Prostate gland (tissue), 2 donors: ENCODE measurements at regions not wholly inside any gene's neighbourhood (a gene's known extent, or its start where the extent isn't known, plus 50 kb on each side); places are given as distances from the start of the nearest gene placed in this dataset.

Experiments used
- DNase-seq: peaks from one replicate; pipeline ENCODE4 v3.0.0-alpha.2; 2019; ENCODE audit warnings: low spot score
- H3K27ac ChIP-seq, 2 donors: fragments of 200-600 bp; sonication (generic); 2 replicates each; pipeline ENCODE4 v1.5.1; 2017 to 2019
- H3K27me3 ChIP-seq: fragments of 200-600 bp; sonication (generic); replicated peaks from 2 replicates; pipeline ENCODE4 v1.5.1; 2019; ENCODE audit not compliant: insufficient read depth
- H3K36me3 ChIP-seq, 2 donors: fragments of 200-600 bp; sonication (generic); 1 replicate in 1 of 2; 2 replicates in 1 of 2; pipeline versions ENCODE4 v1.5.1 to v1.8.1; 2017 to 2019
- H3K4me1 ChIP-seq: fragments of 200-600 bp; sonication (generic); replicated peaks from 2 replicates; pipeline ENCODE4 v1.5.1; 2019
- H3K4me3 ChIP-seq, 2 donors: fragments of 200-600 bp; sonication (generic); 2 replicates each; pipeline ENCODE4 v1.5.1; 2017 to 2019
- H3K9me3 ChIP-seq: fragments of 200-600 bp; sonication (generic); 2 replicates; pipeline ENCODE4 v1.5.1; 2017
- POLR2A ChIP-seq: fragments of 450-650 bp; IDR thresholded peaks from one replicate; pipeline ENCODE4 v1.6.1; 2016; ENCODE audit warnings: antibody characterized with exemption, mild to moderate bottlenecking
- POLR2AphosphoS5 ChIP-seq: sonication (generic); formaldehyde crosslinking; IDR thresholded peaks from one replicate; pipeline ENCODE4 v1.6.1; 2017; ENCODE audit warnings: antibody characterized with exemption
- WGBS: methylation state at CpG from one replicate; pipeline ENCODE4 v1.1.5; 2018; 5-methylcytosine and 5-hydroxymethylcytosine counted together
- intact Hi-C: fragments of 100-400 bp; cut with DNase I; formaldehyde crosslinking; loops from one replicate; pipeline ENCODE4 v1.14.2; 2022
- TF ChIP-seq, protein P1 (sequence below), 4 experiments: fragments of 200-600 bp in 2 of 4; fragments of 450-650 bp in 2 of 4; sonication (generic) in 2 of 4; IDR thresholded peaks; 1 replicate in 3 of 4; 2 replicates in 1 of 4; pipeline ENCODE4 v1.5.1; 2016 to 2019; ENCODE audit warnings: antibody characterized with exemption in 4 of 4, mild to moderate bottlenecking in 2 of 4, moderate library complexity in 2 of 4

DNA sequence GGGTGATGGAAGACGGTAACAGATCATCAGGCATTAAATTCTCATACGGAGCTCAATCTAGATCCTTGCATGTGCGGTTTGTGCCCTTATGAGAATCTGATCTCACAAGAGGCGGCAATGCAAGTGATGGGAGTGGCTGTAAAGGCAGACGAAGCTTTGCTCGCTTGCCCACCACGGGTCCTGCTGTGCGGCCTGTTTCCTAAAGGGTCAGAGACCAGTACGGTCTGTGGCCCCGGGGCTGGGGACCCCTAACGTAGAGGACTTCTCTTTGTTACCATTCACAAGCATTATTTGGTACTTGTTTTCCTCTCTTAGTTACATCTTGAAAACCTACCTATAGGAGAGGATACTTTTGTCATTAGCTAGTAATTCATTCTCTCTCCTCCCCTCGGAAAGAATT, 221.0 kb downstream of the ADAM29 start:
- WGBS: 92% methylated on average over 12 of the region's 12 CpGs
- TF ChIP-seq POLR2AphosphoS5: no peak
- TF ChIP-seq, protein P1, sequence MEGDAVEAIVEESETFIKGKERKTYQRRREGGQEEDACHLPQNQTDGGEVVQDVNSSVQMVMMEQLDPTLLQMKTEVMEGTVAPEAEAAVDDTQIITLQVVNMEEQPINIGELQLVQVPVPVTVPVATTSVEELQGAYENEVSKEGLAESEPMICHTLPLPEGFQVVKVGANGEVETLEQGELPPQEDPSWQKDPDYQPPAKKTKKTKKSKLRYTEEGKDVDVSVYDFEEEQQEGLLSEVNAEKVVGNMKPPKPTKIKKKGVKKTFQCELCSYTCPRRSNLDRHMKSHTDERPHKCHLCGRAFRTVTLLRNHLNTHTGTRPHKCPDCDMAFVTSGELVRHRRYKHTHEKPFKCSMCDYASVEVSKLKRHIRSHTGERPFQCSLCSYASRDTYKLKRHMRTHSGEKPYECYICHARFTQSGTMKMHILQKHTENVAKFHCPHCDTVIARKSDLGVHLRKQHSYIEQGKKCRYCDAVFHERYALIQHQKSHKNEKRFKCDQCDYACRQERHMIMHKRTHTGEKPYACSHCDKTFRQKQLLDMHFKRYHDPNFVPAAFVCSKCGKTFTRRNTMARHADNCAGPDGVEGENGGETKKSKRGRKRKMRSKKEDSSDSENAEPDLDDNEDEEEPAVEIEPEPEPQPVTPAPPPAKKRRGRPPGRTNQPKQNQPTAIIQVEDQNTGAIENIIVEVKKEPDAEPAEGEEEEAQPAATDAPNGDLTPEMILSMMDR (IDR thresholded peaks at IDR 0.05): no peak
- no peak for TF ChIP-seq POLR2A
- intact Hi-C loops: no loop called here

DNA sequence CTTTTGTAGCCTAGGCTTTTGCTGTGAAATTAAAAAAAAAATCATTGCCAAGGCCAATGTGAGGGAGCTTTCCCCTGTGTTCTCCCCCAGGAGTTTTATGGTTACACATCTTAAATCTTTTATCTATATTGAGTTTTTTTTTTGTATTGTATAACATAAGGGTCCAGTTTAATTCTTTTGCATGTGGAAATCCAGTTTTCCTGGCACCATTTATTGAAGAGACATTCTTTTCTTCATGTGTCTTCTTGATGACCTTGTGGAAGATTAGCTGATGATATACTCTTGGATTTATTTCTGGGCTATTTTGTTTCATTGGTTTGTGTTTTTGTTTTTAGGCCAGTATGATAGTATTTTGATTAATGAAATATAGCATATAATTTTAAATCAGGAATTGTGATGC, 225.0 kb downstream of the ADAM29 start:
- intact Hi-C loops: no loop called here
- no peaks in the 10 kb centered on the region for H3K9me3 ChIP-seq
- no peaks in the 10 kb centered on the region for H3K4me1 ChIP-seq
- DNase-seq: no peak
- H3K27me3 ChIP-seq: no peaks in the 10 kb centered on the region
- no peak overlapping the region for H3K4me3 ChIP-seq
- no peak for TF ChIP-seq POLR2A
- no peak for TF ChIP-seq POLR2AphosphoS5
- TF ChIP-seq, protein P1 (IDR thresholded peaks at IDR 0.05): no peak
- no peaks in the 10 kb centered on the region for H3K36me3 ChIP-seq
- H3K27ac ChIP-seq: no peak overlapping the region

More for the DNA sequence above, 221.0 kb downstream of the ADAM29 start:
- DNase-seq: no peak
- no peaks in the 10 kb centered on the region for H3K9me3 ChIP-seq
- H3K4me1 ChIP-seq: no peaks in the 10 kb centered on the region
- H3K36me3 ChIP-seq: no peaks in the 10 kb centered on the region
- no peak overlapping the region for H3K27ac ChIP-seq
- H3K4me3 ChIP-seq: no peak overlapping the region
- H3K27me3 ChIP-seq: no peaks in the 10 kb centered on the region

DNA sequence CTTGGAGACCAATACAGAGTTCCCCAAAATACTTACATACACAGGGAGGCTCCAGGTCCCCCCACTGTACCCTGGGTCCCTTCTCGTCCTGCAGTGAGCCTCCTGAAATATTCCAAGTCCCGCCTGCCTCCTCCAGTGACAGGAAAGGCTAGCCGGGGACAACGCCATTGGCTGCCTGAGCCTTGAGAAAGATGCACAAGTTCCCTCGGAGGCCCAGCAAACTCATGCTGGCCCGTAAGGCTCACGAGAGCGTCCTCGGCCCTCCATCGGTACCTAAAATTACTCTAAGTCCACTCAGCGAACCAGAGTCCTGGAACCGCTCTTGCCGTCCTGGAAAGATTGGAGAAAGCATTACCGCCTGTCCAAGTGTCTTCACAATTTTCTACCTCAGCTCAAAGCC, 228.6 kb downstream of the ADAM29 start:
- no peak for DNase-seq
- Histone ChIP-seq H3K9me3 (no peaks in the 10 kb centered on the region), H3K36me3 (no peaks in the 10 kb centered on the region), H3K27me3 (no peaks in the 10 kb centered on the region), H3K4me1 (no peaks in the 10 kb centered on the region), H3K27ac (no peak overlapping the region), H3K4me3 (no peak overlapping the region)
- intact Hi-C loops: no loop called here
- WGBS: 88% methylated on average over 14 of the region's 14 CpGs
- no peak for TF ChIP-seq POLR2AphosphoS5
- TF ChIP-seq, protein P1 (IDR thresholded peaks at IDR 0.05): no peak
- TF ChIP-seq POLR2A: no peak

DNA sequence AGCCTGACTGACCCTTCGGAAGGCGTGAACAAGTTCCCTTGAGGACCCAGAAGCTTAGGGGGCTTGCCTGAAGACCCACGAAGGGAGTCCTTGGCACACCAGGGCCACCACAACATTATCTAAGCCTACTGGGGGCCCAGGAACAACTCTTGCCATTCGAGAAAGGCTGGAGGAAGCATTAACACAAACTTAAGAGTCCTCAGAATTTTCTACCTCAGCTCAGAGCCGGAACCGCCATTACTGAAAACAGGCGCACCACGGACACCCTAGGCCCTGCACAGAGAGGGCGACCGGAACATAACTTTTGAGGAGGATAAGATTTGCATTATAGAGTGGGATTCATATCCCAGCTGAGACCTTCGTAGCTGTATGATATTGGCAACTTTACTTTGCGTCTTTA, 229.1 kb downstream of the ADAM29 start:
- H3K9me3 ChIP-seq: no peaks in the 10 kb centered on the region
- no peak overlapping the region for H3K27ac ChIP-seq
- no peaks in the 10 kb centered on the region for H3K36me3 ChIP-seq
- DNase-seq: no peak
- intact Hi-C loops: no loop called here
- no peak overlapping the region for H3K4me3 ChIP-seq
- 95% methylated on average over 12 of the region's 12 CpGs for WGBS
- no peaks in the 10 kb centered on the region for H3K4me1 ChIP-seq
- TF ChIP-seq POLR2AphosphoS5 (no peak), POLR2A (no peak)
- TF ChIP-seq, protein P1 (IDR thresholded peaks at IDR 0.05): no peak
- H3K27me3 ChIP-seq: no peaks in the 10 kb centered on the region

DNA sequence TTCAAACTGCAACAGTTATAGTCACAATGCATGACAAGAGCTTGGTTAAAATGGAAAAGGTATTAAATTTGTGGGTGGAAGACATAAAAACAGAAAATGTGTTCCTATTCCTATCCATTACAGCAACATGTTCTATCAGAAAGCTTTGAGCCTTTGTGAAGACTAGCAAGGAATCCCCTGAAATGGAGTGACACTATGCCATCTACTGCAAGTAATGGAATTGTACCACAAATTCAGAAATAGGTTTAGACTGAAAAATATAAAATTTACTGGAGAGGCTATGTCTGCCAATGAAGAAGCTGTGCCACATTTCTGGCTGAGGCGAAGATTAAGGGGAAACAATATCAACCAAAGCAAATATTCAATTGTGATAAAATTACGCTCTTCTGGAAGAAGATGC, 247.9 kb downstream of the ADAM29 start:
- WGBS: 90% methylated on average over 2 of the region's 2 CpGs
- intact Hi-C loops: no loop called here

More for the DNA sequence above, 247.9 kb downstream of the ADAM29 start:
- no peak for DNase-seq
- no peak overlapping the region for H3K27ac ChIP-seq
- no peak overlapping the region for H3K4me3 ChIP-seq
- TF ChIP-seq POLR2AphosphoS5 (no peak), POLR2A (no peak)
- TF ChIP-seq, protein P1 (IDR thresholded peaks at IDR 0.05): no peak
- no peaks in the 10 kb centered on the region for H3K27me3 ChIP-seq
- no peaks in the 10 kb centered on the region for H3K9me3 ChIP-seq
- H3K36me3 ChIP-seq: no peaks in the 10 kb centered on the region
- no peaks in the 10 kb centered on the region for H3K4me1 ChIP-seq
